H1 (cell line): ENCODE measurements at regions not wholly inside any gene's neighbourhood (a gene's known extent, or its start where the extent isn't known, plus 50 kb on each side); places are given as distances from the start of the nearest gene placed in this dataset.

Experiments used
- POLR2AphosphoS5 ChIP-seq: IDR thresholded peaks from 2 replicates; pipeline ENCODE4 v1.6.1; 2011; ENCODE audit warnings: low read depth, low read length
- RBBP5 ChIP-seq: IDR thresholded peaks from 2 replicates; pipeline ENCODE4 v1.7.1; 2012; ENCODE audit warnings: low read depth, mild to moderate bottlenecking, inconsistent platforms, low read length, moderate library complexity, borderline replicate concordance
- SIX5 ChIP-seq: IDR thresholded peaks from 2 replicates; pipeline ENCODE4 v1.6.1; 2011; ENCODE audit warnings: mild to moderate bottlenecking, low read depth, low read length
- TF ChIP-seq, protein P1 (sequence below), 3 experiments: IDR thresholded peaks; 1 replicate in 2 of 3; 2 replicates in 1 of 3; pipeline versions ENCODE4 v1.5.1 to v1.6.1; 2011; ENCODE audit warnings: low read length in 3 of 3, mild to moderate bottlenecking in 3 of 3, inconsistent platforms in 2 of 3, low read depth in 1 of 3, moderate library complexity in 1 of 3; ENCODE audit not compliant: insufficient read depth in 1 of 3; ENCODE audit errors: control extremely low read depth in 1 of 3
- TF ChIP-seq, protein P2 (sequence below): IDR thresholded peaks from 2 replicates; pipeline ENCODE4 v1.6.1; 2011; ENCODE audit warnings: low read depth, mild to moderate bottlenecking, low read length; ENCODE audit not compliant: insufficient read depth

DNA sequence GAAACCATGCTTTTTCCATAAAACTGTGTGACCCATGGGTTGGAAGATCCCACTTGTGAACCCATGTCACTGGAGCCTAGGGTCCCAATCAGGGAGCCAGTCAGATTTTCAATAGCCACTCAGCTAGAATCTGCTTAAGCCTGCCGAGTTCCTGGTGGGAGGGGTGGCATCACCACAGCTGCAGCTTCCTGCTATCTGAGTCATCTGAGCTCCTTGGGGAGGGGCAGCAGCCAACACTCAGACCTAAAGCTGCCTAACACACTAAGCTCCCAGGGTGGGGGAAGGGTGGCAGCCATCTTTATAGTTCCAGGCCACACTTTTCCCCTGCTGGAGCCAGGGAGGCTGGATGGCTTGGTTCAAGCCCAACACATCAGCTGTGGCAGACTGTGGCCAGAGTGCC, 350.1 kb downstream of the C4orf33 start:
- TF ChIP-seq, protein P1, sequence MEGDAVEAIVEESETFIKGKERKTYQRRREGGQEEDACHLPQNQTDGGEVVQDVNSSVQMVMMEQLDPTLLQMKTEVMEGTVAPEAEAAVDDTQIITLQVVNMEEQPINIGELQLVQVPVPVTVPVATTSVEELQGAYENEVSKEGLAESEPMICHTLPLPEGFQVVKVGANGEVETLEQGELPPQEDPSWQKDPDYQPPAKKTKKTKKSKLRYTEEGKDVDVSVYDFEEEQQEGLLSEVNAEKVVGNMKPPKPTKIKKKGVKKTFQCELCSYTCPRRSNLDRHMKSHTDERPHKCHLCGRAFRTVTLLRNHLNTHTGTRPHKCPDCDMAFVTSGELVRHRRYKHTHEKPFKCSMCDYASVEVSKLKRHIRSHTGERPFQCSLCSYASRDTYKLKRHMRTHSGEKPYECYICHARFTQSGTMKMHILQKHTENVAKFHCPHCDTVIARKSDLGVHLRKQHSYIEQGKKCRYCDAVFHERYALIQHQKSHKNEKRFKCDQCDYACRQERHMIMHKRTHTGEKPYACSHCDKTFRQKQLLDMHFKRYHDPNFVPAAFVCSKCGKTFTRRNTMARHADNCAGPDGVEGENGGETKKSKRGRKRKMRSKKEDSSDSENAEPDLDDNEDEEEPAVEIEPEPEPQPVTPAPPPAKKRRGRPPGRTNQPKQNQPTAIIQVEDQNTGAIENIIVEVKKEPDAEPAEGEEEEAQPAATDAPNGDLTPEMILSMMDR (IDR thresholded peaks at IDR 0.05; ENCODE audit: control extremely low read depth in 1 of 3, insufficient read depth in 1 of 3, low read depth in 1 of 3, low read length in 3 of 3), result no peak
- no peak for TF ChIP-seq POLR2AphosphoS5
- no peak for TF ChIP-seq RBBP5
- TF ChIP-seq, protein P2, sequence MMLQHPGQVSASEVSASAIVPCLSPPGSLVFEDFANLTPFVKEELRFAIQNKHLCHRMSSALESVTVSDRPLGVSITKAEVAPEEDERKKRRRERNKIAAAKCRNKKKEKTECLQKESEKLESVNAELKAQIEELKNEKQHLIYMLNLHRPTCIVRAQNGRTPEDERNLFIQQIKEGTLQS, result no peak
- TF ChIP-seq SIX5, result no peak
